ENCODE measurements at regions not wholly inside any gene's neighbourhood (a gene's known extent, or its start where the extent isn't known, plus 50 kb on each side); places are given as distances from the start of the nearest gene placed in this dataset.
"Not testable (repeated sequence)": the region's sequence is repeated elsewhere in the genome, so short reads cannot be mapped to it uniquely, and the experiment has no call there.

DNA sequence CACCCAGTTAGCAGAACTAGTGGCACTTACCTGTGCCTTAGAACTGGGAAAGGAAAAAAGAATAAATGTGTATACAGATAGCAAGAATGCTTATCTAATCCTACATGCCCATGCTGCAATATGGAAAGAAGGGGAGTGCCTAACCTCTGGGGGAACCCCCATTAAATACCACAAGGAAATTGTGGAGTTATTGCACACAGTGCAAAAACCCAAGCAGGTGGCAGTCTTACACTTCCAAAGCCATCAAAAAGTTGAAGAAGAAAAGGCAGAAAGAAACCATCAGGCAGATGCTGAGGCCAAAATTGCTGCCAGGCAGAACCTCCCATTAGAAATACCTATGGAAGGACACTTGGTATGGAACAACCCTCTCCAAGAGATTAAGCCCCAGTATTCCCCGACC is 246.1 kb upstream of the BTG1 start:
- not testable (repeated sequence) for H3K27me3 ChIP-seq (ENCODE audit: control insufficient read depth in 3 of 3, insufficient read depth in 3 of 3, low read length in 3 of 3); H3K27ac ChIP-seq (ENCODE audit: low read depth, low read length); H3K4me3 ChIP-seq (ENCODE audit: low read length in 3 of 3); H3K36me3 ChIP-seq (ENCODE audit: control insufficient read depth in 3 of 3, insufficient read depth in 3 of 3, low read length in 3 of 3); H3K9me3 ChIP-seq (ENCODE audit: control insufficient read depth in 3 of 3, low read length in 3 of 3); H3K4me1 ChIP-seq (ENCODE audit: control insufficient read depth in 3 of 3, insufficient read depth in 3 of 3, low read length in 3 of 3); H3K9ac ChIP-seq (ENCODE audit: low read depth in 1 of 3, low read length in 3 of 3)

DNA sequence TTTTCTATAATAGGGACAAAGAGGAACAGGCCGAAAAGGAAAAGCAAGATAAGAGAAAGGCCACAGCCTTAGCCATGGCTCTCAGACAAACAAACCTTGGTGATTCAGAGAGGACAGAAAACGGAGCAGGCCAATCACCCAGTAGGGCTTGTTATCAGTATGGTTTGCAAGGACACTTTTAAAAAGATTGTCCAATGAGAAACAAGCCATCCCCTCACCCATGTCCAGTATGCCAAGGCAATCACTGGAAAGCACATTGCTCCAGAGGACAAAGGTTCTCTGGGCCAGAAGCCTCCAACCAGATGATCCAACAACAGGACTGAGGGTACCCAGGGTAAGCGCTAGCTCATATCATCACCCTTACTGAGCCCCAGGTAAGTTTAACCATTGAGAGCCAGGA is 243.8 kb upstream of the BTG1 start:
- Histone ChIP-seq H3K36me3 (ENCODE audit: control insufficient read depth in 3 of 3, insufficient read depth in 3 of 3, low read length in 3 of 3) (no peaks in the 10 kb centered on the region), H3K9ac (ENCODE audit: low read depth in 1 of 3, low read length in 3 of 3) (no peak overlapping the region), H3K9me3 (ENCODE audit: control insufficient read depth in 3 of 3, low read length in 3 of 3) (peaks cover 0 to 3% (median 0%) of the 10 kb centered on the region in 3 donors)

DNA sequence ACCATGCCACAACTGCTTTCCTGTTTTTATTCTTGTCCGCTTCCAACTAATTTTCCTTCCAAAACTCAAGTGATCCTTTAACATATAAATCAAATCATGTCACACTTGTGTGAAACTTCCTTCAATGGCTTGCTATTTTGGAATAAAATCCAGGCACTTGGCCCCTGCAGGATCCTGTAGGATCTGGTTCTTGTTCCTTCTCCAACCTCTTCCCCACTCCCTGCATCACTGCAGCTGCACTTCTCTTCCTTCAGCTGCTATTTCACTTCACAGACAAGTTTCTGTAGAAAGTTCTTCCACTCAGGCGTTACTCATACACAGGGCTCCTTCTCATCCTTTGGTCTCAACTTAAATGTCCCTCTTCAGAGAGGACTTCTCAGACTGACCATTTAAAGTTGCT is 239.7 kb upstream of the BTG1 start:
- no peaks in the 10 kb centered on the region for H3K27me3 ChIP-seq (ENCODE audit: control insufficient read depth in 3 of 3, insufficient read depth in 3 of 3, low read length in 3 of 3)

More for the DNA sequence above, 243.8 kb upstream of the BTG1 start:
- H3K27me3 ChIP-seq (ENCODE audit: control insufficient read depth in 3 of 3, insufficient read depth in 3 of 3, low read length in 3 of 3), result no peaks in the 10 kb centered on the region
- H3K4me3 ChIP-seq (ENCODE audit: low read length in 3 of 3), result no peak overlapping the region
- H3K4me1 ChIP-seq (ENCODE audit: control insufficient read depth in 3 of 3, insufficient read depth in 3 of 3, low read length in 3 of 3), result no peaks in the 10 kb centered on the region
- no peak overlapping the region for H3K27ac ChIP-seq (ENCODE audit: low read depth, low read length)

DNA sequence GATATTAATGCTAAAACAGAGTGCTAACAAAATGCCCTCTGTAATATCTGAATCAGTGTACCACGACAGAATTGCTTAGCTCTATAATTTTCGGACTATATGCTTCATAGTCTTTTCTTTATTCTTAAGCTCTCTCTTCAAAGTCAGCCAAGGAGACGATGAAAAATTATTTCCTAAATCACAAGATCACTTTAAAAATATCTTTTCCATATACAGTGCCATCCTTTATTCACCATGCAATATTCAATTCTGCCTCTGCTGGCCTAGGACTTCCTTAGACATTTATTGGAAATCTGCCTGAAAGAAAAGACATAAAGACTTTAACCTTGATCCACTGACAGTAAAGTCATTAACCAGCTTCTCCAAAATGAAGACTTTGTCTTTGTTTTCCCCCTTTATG is 238.9 kb upstream of the BTG1 start:
- Histone ChIP-seq H3K9me3 (ENCODE audit: control insufficient read depth in 3 of 3, low read length in 3 of 3) (no peaks in the 10 kb centered on the region), H3K4me1 (ENCODE audit: control insufficient read depth in 3 of 3, insufficient read depth in 3 of 3, low read length in 3 of 3) (peaks cover 0 to 3% (median 0%) of the 10 kb centered on the region in 3 donors), H3K4me3 (ENCODE audit: low read length in 3 of 3) (no peak overlapping the region), H3K27ac (ENCODE audit: low read depth, low read length) (no peak overlapping the region), H3K36me3 (ENCODE audit: control insufficient read depth in 3 of 3, insufficient read depth in 3 of 3, low read length in 3 of 3) (no peaks in the 10 kb centered on the region), H3K27me3 (ENCODE audit: control insufficient read depth in 3 of 3, insufficient read depth in 3 of 3, low read length in 3 of 3) (no peaks in the 10 kb centered on the region), H3K9ac (ENCODE audit: low read depth in 1 of 3, low read length in 3 of 3) (no peak overlapping the region)

More for the DNA sequence above, 239.7 kb upstream of the BTG1 start:
- Histone ChIP-seq H3K4me1 (ENCODE audit: control insufficient read depth in 3 of 3, insufficient read depth in 3 of 3, low read length in 3 of 3) (peaks cover 0 to 3% (median 0%) of the 10 kb centered on the region in 3 donors), H3K36me3 (ENCODE audit: control insufficient read depth in 3 of 3, insufficient read depth in 3 of 3, low read length in 3 of 3) (no peaks in the 10 kb centered on the region), H3K9me3 (ENCODE audit: control insufficient read depth in 3 of 3, low read length in 3 of 3) (no peaks in the 10 kb centered on the region), H3K27ac (ENCODE audit: low read depth, low read length) (no peak overlapping the region), H3K4me3 (ENCODE audit: low read length in 3 of 3) (no peak overlapping the region), H3K9ac (ENCODE audit: low read depth in 1 of 3, low read length in 3 of 3) (no peak overlapping the region)

DNA sequence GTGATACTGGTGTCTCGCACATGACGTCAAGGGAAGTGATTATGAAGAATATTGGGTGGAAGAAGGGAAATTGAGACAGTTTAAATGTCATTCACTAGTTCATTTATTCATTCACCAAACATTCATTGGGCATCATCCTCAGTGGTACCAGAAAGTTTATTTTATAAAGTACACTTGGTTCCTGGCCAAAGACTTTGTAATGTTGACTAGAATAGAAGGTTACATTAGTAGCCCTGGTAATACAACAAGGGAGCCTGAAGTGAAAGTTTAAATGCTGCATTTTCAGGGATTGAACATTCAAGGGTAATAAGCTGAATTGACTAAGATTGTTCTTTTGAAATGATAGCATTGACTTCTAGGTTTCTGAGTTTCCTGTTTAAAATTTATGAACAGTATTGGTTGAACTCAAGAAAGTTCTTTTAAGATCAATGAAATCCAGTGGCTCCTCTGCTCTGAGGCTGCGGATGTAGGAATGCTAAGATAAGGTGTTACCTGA is 236.8 kb upstream of the BTG1 start:
- no peaks in the 10 kb centered on the region for H3K27me3 ChIP-seq (ENCODE audit: control insufficient read depth in 3 of 3, insufficient read depth in 3 of 3, low read length in 3 of 3)
- H3K9ac ChIP-seq (ENCODE audit: low read depth in 1 of 3, low read length in 3 of 3), result no peak overlapping the region
- H3K4me1 ChIP-seq (ENCODE audit: control insufficient read depth in 3 of 3, insufficient read depth in 3 of 3, low read length in 3 of 3), result peaks cover 0 to 3% (median 0%) of the 10 kb centered on the region in 3 donors
- H3K4me3 ChIP-seq (ENCODE audit: low read length in 3 of 3), result no peak overlapping the region
- no peaks in the 10 kb centered on the region for H3K9me3 ChIP-seq (ENCODE audit: control insufficient read depth in 3 of 3, low read length in 3 of 3)
- H3K27ac ChIP-seq (ENCODE audit: low read depth, low read length), result no peak overlapping the region
- H3K36me3 ChIP-seq (ENCODE audit: control insufficient read depth in 3 of 3, insufficient read depth in 3 of 3, low read length in 3 of 3), result no peaks in the 10 kb centered on the region

- H3K27me3 ChIP-seq (ENCODE audit: control insufficient read depth in 3 of 3, insufficient read depth in 3 of 3, low read length in 3 of 3), result no peaks in the 10 kb centered on the region
- H3K4me1 ChIP-seq (ENCODE audit: control insufficient read depth in 3 of 3, insufficient read depth in 3 of 3, low read length in 3 of 3), result peaks cover 0 to 3% (median 0%) of the 10 kb centered on the region in 3 donors
- H3K27ac ChIP-seq (ENCODE audit: low read depth, low read length), result no peak overlapping the region
- H3K9me3 ChIP-seq (ENCODE audit: control insufficient read depth in 3 of 3, low read length in 3 of 3), result no peaks in the 10 kb centered on the region
- no peak overlapping the region for H3K9ac ChIP-seq (ENCODE audit: low read depth in 1 of 3, low read length in 3 of 3)
- no peaks in the 10 kb centered on the region for H3K36me3 ChIP-seq (ENCODE audit: control insufficient read depth in 3 of 3, insufficient read depth in 3 of 3, low read length in 3 of 3)
- H3K4me3 ChIP-seq (ENCODE audit: low read length in 3 of 3), result no peak overlapping the region
Measured at GRCh38 chr12:92381856-92382255, 236.2 kb upstream of the BTG1 start.

- no peaks in the 10 kb centered on the region for H3K36me3 ChIP-seq (ENCODE audit: control insufficient read depth in 3 of 3, insufficient read depth in 3 of 3, low read length in 3 of 3)
- H3K27ac ChIP-seq (ENCODE audit: low read depth, low read length), result no peak overlapping the region
- H3K9ac ChIP-seq (ENCODE audit: low read depth in 1 of 3, low read length in 3 of 3), result no peak overlapping the region
- no peak overlapping the region for H3K4me3 ChIP-seq (ENCODE audit: low read length in 3 of 3)
- peaks cover 0 to 3% (median 0%) of the 10 kb centered on the region in 3 donors for H3K4me1 ChIP-seq (ENCODE audit: control insufficient read depth in 3 of 3, insufficient read depth in 3 of 3, low read length in 3 of 3)
- no peaks in the 10 kb centered on the region for H3K9me3 ChIP-seq (ENCODE audit: control insufficient read depth in 3 of 3, low read length in 3 of 3)
- no peaks in the 10 kb centered on the region for H3K27me3 ChIP-seq (ENCODE audit: control insufficient read depth in 3 of 3, insufficient read depth in 3 of 3, low read length in 3 of 3)
Measured at GRCh38 chr12:92378682-92379479, 233.2 kb upstream of the BTG1 start.

- H3K9ac ChIP-seq (ENCODE audit: low read depth in 1 of 3, low read length in 3 of 3); H3K27me3 ChIP-seq (ENCODE audit: control insufficient read depth in 3 of 3, insufficient read depth in 3 of 3, low read length in 3 of 3); H3K36me3 ChIP-seq (ENCODE audit: control insufficient read depth in 3 of 3, insufficient read depth in 3 of 3, low read length in 3 of 3): not testable (repeated sequence)
Measured at GRCh38 chr12:92375504-92375903, 229.9 kb upstream of the BTG1 start.

GRCh38 chr12:92370828-92371227 is 225.2 kb upstream of the BTG1 start:
- H3K27ac ChIP-seq (ENCODE audit: low read depth, low read length), result no peak overlapping the region

More at GRCh38 chr12:92375504-92375903, 229.9 kb upstream of the BTG1 start:
- not testable (repeated sequence) for H3K4me3 ChIP-seq (ENCODE audit: low read length in 3 of 3); H3K4me1 ChIP-seq (ENCODE audit: control insufficient read depth in 3 of 3, insufficient read depth in 3 of 3, low read length in 3 of 3); H3K27ac ChIP-seq (ENCODE audit: low read depth, low read length); H3K9me3 ChIP-seq (ENCODE audit: control insufficient read depth in 3 of 3, low read length in 3 of 3)

GRCh38 chr12:92369636-92370035 is 224.0 kb upstream of the BTG1 start:
- H3K9ac ChIP-seq (ENCODE audit: low read depth in 1 of 3, low read length in 3 of 3), result no peak overlapping the region
- no peak overlapping the region for H3K4me3 ChIP-seq (ENCODE audit: low read length in 3 of 3)

More at GRCh38 chr12:92370828-92371227, 225.2 kb upstream of the BTG1 start:
- no peaks in the 10 kb centered on the region for H3K4me1 ChIP-seq (ENCODE audit: control insufficient read depth in 3 of 3, insufficient read depth in 3 of 3, low read length in 3 of 3)
- H3K9ac ChIP-seq (ENCODE audit: low read depth in 1 of 3, low read length in 3 of 3), result no peak overlapping the region
- H3K27me3 ChIP-seq (ENCODE audit: control insufficient read depth in 3 of 3, insufficient read depth in 3 of 3, low read length in 3 of 3), result no peaks in the 10 kb centered on the region
- no peaks in the 10 kb centered on the region for H3K9me3 ChIP-seq (ENCODE audit: control insufficient read depth in 3 of 3, low read length in 3 of 3)
- no peaks in the 10 kb centered on the region for H3K36me3 ChIP-seq (ENCODE audit: control insufficient read depth in 3 of 3, insufficient read depth in 3 of 3, low read length in 3 of 3)
- H3K4me3 ChIP-seq (ENCODE audit: low read length in 3 of 3), result no peak overlapping the region

More at GRCh38 chr12:92369636-92370035, 224.0 kb upstream of the BTG1 start:
- Histone ChIP-seq H3K4me1 (ENCODE audit: control insufficient read depth in 3 of 3, insufficient read depth in 3 of 3, low read length in 3 of 3) (no peaks in the 10 kb centered on the region), H3K36me3 (ENCODE audit: control insufficient read depth in 3 of 3, insufficient read depth in 3 of 3, low read length in 3 of 3) (no peaks in the 10 kb centered on the region), H3K27ac (ENCODE audit: low read depth, low read length) (no peak overlapping the region), H3K27me3 (ENCODE audit: control insufficient read depth in 3 of 3, insufficient read depth in 3 of 3, low read length in 3 of 3) (no peaks in the 10 kb centered on the region), H3K9me3 (ENCODE audit: control insufficient read depth in 3 of 3, low read length in 3 of 3) (no peaks in the 10 kb centered on the region)
